ENCODE measurements at regions not wholly inside any gene's neighbourhood (a gene's known extent, or its start where the extent isn't known, plus 50 kb on each side); places are given as distances from the start of the nearest gene placed in this dataset.
"Not testable (repeated sequence)": the region's sequence is repeated elsewhere in the genome, so short reads cannot be mapped to it uniquely, and the experiment has no call there.

DNA sequence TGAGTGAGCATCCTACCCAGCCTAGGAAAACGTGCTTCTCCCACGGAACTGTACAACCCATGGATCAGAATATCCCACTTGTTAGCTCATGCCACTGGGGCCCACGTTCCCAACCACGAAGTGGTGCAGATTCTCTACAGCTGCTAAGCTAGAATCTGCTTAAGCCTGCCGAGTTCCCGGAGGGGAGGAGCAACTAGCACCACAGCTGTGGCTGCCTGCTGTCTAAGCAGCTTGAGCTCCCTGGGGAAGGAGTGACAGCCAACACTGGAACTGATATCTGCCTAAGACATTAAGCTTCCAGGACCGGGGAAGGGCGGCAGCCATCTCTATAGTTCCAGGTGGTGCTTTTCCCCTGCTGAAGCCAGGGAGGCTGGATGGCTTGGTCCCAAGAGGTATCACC, 334.7 kb upstream of the CHRM2 start:
- no peak for DNase-seq (ENCODE audit: low read depth in 2 of 2)

GRCh38 chr7:136530831-136531230, 337.6 kb upstream of the CHRM2 start:
- no peak for DNase-seq (ENCODE audit: low read depth in 2 of 2)

- no peak for DNase-seq (ENCODE audit: low read depth in 2 of 2)
Observed at GRCh38 chr7:136528329-136528728, 340.1 kb upstream of the CHRM2 start.

- DNase-seq (ENCODE audit: low read depth in 2 of 2), result no peak
Observed at GRCh38 chr7:136527554-136527953, 340.9 kb upstream of the CHRM2 start.

- no peak for DNase-seq (ENCODE audit: low read depth in 2 of 2)
Observed at GRCh38 chr7:136526408-136527105, 341.9 kb upstream of the CHRM2 start.

DNA sequence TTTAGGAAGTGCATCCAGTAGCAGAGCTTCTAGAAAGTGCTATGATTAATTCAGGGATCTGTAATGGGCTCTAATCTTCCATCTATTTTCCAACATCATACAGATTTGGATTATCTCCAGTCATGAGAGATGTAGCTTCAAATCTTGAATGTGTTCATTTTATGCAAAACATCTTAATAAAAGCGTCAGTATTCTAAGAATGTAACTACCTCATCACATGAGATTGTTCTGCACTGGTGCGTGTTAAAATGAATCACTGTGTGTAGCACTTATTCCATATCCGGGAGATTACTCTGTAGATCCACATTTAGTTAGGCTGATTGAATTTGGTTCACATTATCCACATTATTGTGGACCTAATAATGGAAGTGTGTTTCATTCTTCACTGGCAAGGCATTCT, 344.9 kb upstream of the CHRM2 start:
- no peak for DNase-seq (ENCODE audit: low read depth in 2 of 2)

DNA sequence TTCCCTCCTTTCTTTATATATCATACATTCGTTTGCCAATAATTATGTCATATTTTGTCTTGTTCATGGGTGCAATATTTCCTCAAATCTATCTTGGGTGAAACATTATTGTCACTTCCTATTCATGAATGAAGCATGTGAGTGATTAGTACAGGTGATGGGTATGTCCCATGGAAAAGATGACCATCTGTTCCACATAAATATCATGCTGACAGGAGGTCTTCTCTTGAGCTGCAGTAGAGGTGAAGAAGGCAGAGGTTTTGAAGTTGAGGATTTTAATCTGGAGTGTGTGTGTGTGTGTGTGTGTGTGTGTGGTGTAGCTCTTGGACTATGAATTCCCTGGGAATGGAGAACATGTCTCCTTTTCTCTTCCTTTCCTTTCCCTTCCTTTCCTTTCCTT, 350.5 kb upstream of the CHRM2 start:
- no peak for DNase-seq (ENCODE audit: low read depth in 2 of 2)

- DNase-seq (ENCODE audit: low read depth in 2 of 2), result no peak
Observed at GRCh38 chr7:136514776-136515175, 353.7 kb upstream of the CHRM2 start.

GRCh38 chr7:136513744-136514143, 354.7 kb upstream of the CHRM2 start:
- no peak for DNase-seq (ENCODE audit: low read depth in 2 of 2)

GRCh38 chr7:136509466-136509865, 359.0 kb upstream of the CHRM2 start:
- no peak for DNase-seq (ENCODE audit: low read depth in 2 of 2)

- DNase-seq (ENCODE audit: low read depth in 2 of 2), result no peak
Observed at GRCh38 chr7:136502162-136502561, 366.3 kb upstream of the CHRM2 start.

GRCh38 chr7:136501151-136501550, 367.3 kb upstream of the CHRM2 start:
- DNase-seq (ENCODE audit: low read depth in 2 of 2), result no peak

DNA sequence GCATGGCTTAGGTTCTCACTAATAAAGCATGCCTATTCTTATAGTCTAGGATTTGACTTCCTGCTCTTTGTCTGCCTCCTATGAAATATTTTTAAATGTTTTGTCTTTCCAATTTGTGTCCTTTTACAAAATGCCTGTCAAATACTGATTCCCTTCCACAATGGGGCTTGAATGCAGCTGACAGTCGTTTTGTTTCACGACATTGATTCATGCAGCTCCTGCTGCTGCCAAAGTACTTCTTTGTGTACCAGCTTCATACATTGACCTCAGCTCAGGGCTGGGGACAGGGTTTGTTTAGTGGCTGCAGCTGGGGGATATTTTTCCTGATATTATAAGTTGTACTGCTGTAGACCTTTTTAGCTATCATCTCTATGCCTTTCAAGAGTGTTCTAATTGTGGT, 371.9 kb upstream of the CHRM2 start:
- no peak for DNase-seq (ENCODE audit: low read depth in 2 of 2)

- DNase-seq (ENCODE audit: low read depth in 2 of 2), result no peak
Observed at GRCh38 chr7:136495081-136495480, 373.4 kb upstream of the CHRM2 start.

DNA sequence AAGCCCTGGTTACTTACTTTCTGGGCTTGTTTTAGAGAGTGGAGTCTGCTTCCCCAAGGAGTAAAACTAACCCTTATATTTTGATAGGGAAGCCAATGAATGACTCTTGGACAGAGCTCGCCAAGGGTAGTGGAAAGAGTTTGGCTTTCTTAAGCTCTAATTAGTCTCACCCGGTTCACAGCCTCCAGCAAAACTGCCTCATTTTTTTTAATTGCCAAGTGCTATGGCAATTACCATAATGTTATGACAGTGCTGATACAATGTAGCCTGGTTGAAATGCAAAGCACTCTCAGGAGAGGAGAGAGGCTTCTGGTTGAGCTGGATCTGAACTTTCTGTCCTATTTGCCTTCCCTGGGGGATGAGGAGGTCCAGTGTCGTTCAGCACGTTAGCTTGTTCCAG, 376.1 kb upstream of the CHRM2 start:
- DNase-seq (ENCODE audit: low read depth in 2 of 2), result no peak

GRCh38 chr7:136489808-136490207, 378.6 kb upstream of the CHRM2 start:
- DNase-seq (ENCODE audit: low read depth in 2 of 2), result no peak

DNA sequence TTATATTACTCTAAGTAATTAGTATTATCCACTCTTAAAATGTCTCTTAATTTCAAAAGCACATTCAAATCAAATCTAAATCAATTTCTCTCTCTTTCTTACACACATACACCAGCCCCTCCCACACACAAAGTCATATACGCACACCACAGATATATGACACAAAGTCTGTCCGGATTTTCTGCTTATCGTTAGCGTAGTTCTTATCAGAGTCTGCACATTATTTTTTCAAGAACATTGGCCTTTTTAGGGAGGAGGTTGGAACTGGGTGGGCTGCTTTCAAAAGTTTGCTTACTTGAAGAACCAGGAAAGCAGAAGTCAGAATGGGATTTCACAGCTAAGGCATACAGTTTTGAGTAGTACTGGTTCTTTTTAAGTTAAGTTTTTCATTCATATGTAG, 387.6 kb upstream of the CHRM2 start:
- DNase-seq (ENCODE audit: low read depth in 2 of 2), result no peak

DNA sequence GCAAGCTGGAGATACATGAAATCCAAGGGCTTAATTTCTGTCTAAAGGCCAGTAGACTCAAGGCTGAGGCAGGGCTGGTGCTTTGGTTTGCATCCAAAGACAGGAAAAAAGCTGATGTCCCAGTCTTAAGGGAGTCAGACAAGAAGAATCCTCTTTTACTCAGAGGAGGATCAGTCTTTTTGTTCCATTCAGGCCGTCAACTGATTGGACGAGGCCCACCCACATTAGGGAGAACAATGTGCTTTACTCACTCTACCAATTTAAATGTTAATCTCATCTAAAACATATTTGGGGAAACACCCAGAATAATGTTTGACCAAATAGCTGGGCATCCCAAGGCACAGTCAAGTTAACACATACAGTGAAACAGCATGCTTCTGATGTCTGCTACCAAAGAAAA, 388.5 kb upstream of the CHRM2 start:
- DNase-seq (ENCODE audit: low read depth in 2 of 2), result no peak

- no peak for DNase-seq (ENCODE audit: low read depth in 2 of 2)
Observed at GRCh38 chr7:136470179-136470578, 398.3 kb upstream of the CHRM2 start.

GRCh38 chr7:136452949-136453348, 415.5 kb upstream of the CHRM2 start:
- DNase-seq (ENCODE audit: low read depth in 2 of 2), result no peak

GRCh38 chr7:136446751-136447150, 421.7 kb upstream of the CHRM2 start:
- no peak for DNase-seq (ENCODE audit: low read depth in 2 of 2)

DNA sequence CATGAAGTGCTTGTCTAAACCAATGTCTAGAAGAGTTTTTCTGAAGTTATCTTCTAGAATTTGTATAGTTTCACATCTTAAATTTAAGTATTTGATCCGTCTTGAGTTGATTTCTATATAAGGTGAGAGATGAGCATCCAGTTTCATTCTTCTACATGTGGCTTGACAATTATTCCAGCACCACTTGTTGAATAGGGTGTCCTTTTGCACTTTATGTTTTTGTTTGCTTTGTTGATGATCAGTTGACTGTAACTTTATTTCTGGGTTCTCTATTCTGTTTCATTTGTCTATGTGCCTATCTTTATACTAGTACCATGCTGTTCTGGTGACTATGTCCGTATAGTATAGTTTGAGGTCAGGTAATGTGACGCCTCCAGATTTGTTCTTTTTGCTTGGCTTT, 426.6 kb upstream of the CHRM2 start:
- DNase-seq (ENCODE audit: low read depth in 2 of 2), result no peak

GRCh38 chr7:136431736-136432135, 436.7 kb upstream of the CHRM2 start:
- DNase-seq (ENCODE audit: low read depth in 2 of 2), result not testable (repeated sequence)

DNA sequence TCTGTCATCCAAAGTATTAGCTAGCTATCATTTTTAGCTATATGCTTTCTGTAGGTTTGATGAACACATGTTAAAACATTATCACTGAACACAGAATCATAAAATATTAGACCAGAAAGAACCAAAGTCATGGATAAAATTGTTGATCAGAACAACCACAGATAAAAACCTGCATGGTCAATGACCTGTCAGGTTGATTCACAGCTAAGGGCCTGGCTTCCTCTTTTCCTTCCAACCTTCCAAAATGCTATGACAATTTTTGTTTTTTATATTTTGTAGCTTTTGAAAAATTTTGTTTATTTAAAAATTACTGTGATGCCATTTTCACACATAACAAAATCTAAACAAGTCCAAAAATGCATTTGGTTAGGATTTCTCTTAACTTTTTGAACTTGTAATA, 444.4 kb upstream of the CHRM2 start:
- DNase-seq (ENCODE audit: low read depth in 2 of 2), result no peak

Measured in stimulated activated CD4-positive, alpha-beta T cell treated with anti-CD3 and anti-CD28 coated beads, Interleukin-4, amount 100 ng/mL, for 48 hours (primary cell).